WTC11 (cell line): ENCODE measurements at regions not wholly inside any gene's neighbourhood (a gene's known extent, or its start where the extent isn't known, plus 50 kb on each side); places are given as distances from the start of the nearest gene placed in this dataset.

Experiments used
- ATAC-seq: fragments of 200-7000 bp; cut with Tn5 transposase; 2 replicates; pipeline ENCODE4 v1.10.0; 2021; ENCODE audit warnings: mild to moderate bottlenecking, moderate library complexity
- CTCF ChIA-PET: fragments of 300-600 bp; sonication (Branson Sonifier 250); formaldehyde crosslinking; loops from one replicate; lab custom pipeline; 2021; ENCODE audit warnings: antibody characterized with exemption; lab: Charles Lee
- POLR2A ChIA-PET: fragments of 350-600 bp; sonication (Branson Sonifier 250); formaldehyde crosslinking; loops from one replicate; lab custom pipeline; 2021; ENCODE audit warnings: antibody characterized with exemption; lab: Charles Lee
- DNase-seq: peaks from one replicate; pipeline ENCODE4 v3.0.0; 2021; ENCODE audit warnings: low spot score
- H3K27ac Mint-ChIP-seq: 2 replicates; pipeline ENCODE4 v1.8.0; 2021; ENCODE audit warnings: mixed read lengths
- H3K27me3 Mint-ChIP-seq: 2 replicates; pipeline ENCODE4 v1.8.0; 2021; ENCODE audit warnings: low read depth, mild to moderate bottlenecking, moderate library complexity, mixed read lengths
- H3K36me3 Mint-ChIP-seq: 2 replicates; pipeline ENCODE4 v1.8.0; 2021; ENCODE audit warnings: mixed read lengths
- H3K4me1 Mint-ChIP-seq: 2 replicates; pipeline ENCODE4 v1.8.0; 2022; ENCODE audit warnings: mixed read lengths
- H3K4me3 Mint-ChIP-seq: 2 replicates; pipeline ENCODE4 v1.8.0; 2021; ENCODE audit warnings: mild to moderate bottlenecking, moderate library complexity, mixed read lengths
- H3K9me3 Mint-ChIP-seq: 2 replicates; pipeline ENCODE4 v1.8.0; 2021; ENCODE audit warnings: mixed read lengths
- NR1H2 ChIP-seq: sonication (generic); formaldehyde crosslinking; IDR thresholded peaks from 2 replicates; pipeline ENCODE4 v1.9.0; 2021; ENCODE audit warnings: mild to moderate bottlenecking, moderate library complexity, missing genetic modification reagents
- NR2C2 ChIP-seq: sonication (generic); formaldehyde crosslinking; IDR thresholded peaks from 2 replicates; pipeline ENCODE4 v1.8.0; 2022; ENCODE audit warnings: mild to moderate bottlenecking, missing genetic modification reagents
- NR3C1 ChIP-seq: sonication (generic); formaldehyde crosslinking; conservative IDR thresholded peaks from 2 replicates; pipeline ENCODE4 v1.8.1; 2023; ENCODE audit warnings: low read depth, mild to moderate bottlenecking, missing genetic modification reagents
- PRRX2 ChIP-seq: fragments of 250-450 bp; sonication (Bioruptor Pico); IDR thresholded peaks from 2 replicates; pipeline ENCODE4 v1.8.0; 2021; ENCODE audit warnings: mild to moderate bottlenecking
- SOX15 ChIP-seq: fragments of 250-450 bp; sonication (Bioruptor Pico); IDR thresholded peaks from 2 replicates; pipeline ENCODE4 v1.9.0; 2021; ENCODE audit warnings: mild to moderate bottlenecking
- TEAD1 ChIP-seq: sonication (generic); formaldehyde crosslinking; IDR thresholded peaks from 2 replicates; pipeline ENCODE4 v1.8.0; 2022; ENCODE audit warnings: mild to moderate bottlenecking, missing genetic modification reagents
- ZNF317 ChIP-seq: sonication (generic); formaldehyde crosslinking; IDR thresholded peaks from 2 replicates; pipeline ENCODE4 v1.8.1; 2023; ENCODE audit warnings: low read depth, mild to moderate bottlenecking, moderate library complexity, missing genetic modification reagents, borderline replicate concordance
- ZNF396 ChIP-seq: fragments of 250-450 bp; sonication (Bioruptor Pico); IDR thresholded peaks from 2 replicates; pipeline ENCODE4 v1.8.0; 2021; ENCODE audit warnings: mild to moderate bottlenecking, moderate library complexity, borderline replicate concordance
- TF ChIP-seq, protein P1 (sequence below): sonication (generic); formaldehyde crosslinking; IDR thresholded peaks from 2 replicates; pipeline ENCODE4 v1.8.1; 2022; ENCODE audit warnings: low read depth, mild to moderate bottlenecking, moderate library complexity, missing genetic modification reagents, borderline replicate concordance
- TF ChIP-seq, protein P2 (sequence below): sonication (generic); formaldehyde crosslinking; IDR thresholded peaks from 2 replicates; pipeline ENCODE4 v1.8.0; 2022; ENCODE audit warnings: missing genetic modification reagents
- TF ChIP-seq, protein P3 (sequence below): fragments of 250-450 bp; sonication (Bioruptor Pico); IDR thresholded peaks from 2 replicates; pipeline ENCODE4 v2.1.2; 2022; ENCODE audit warnings: mild to moderate bottlenecking, moderate library complexity
- TF ChIP-seq, protein P4 (sequence below): sonication (generic); formaldehyde crosslinking; IDR thresholded peaks from 2 replicates; pipeline ENCODE4 v1.8.1; 2022; ENCODE audit warnings: mild to moderate bottlenecking, missing genetic modification reagents, moderate library complexity, borderline replicate concordance
- TF ChIP-seq, protein P5 (sequence below): sonication (generic); formaldehyde crosslinking; IDR thresholded peaks from 2 replicates; pipeline ENCODE4 v1.8.0; 2023; ENCODE audit warnings: mild to moderate bottlenecking, missing genetic modification reagents
- TF ChIP-seq, protein P6 (sequence below): sonication (generic); formaldehyde crosslinking; IDR thresholded peaks from 2 replicates; pipeline ENCODE4 v1.8.0; 2023; ENCODE audit warnings: missing genetic modification reagents, mild to moderate bottlenecking, borderline replicate concordance
- TF ChIP-seq, protein P7 (sequence below): sonication (generic); formaldehyde crosslinking; conservative IDR thresholded peaks from 2 replicates; pipeline ENCODE4 v1.8.1; 2023; ENCODE audit warnings: mild to moderate bottlenecking, low read depth, missing genetic modification reagents, moderate library complexity

DNA sequence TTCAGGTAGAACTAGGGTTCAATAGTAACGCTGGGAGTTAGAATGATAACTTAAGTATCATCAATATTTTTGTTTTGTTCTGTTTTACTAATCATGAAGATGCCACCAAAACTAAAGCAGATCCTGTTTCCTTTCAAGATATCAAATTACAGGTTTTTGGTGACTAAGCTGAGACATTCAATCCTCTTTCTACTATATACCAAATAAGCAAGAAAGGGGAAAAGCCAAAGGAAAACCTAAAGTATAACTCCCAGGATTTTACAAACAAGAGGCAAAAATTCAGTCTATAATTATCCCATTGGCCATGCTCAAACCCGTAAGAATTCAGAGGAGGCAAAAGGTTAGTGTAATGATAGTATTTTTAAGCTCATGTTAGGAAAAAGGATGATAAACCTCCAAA lies 175.2 kb upstream of the CCDC150 start:
- H3K4me1 Mint-ChIP-seq = peaks cover 38% of the 10 kb centered on the region
- POLR2A ChIA-PET = no interaction called here
- peaks cover 4% of the 10 kb centered on the region; the same call in 1 of the 2 replicates for H3K9me3 Mint-ChIP-seq
- H3K36me3 Mint-ChIP-seq = no peaks in the 10 kb centered on the region
- DNase-seq (no peak), ATAC-seq (no peak)
- no peak overlapping the region for H3K27ac Mint-ChIP-seq
- CTCF ChIA-PET = no interaction called here
- no peaks in the 10 kb centered on the region for H3K27me3 Mint-ChIP-seq
- H3K4me3 Mint-ChIP-seq = no peak overlapping the region
- TF ChIP-seq SOX15 (CRISPR knock-in tag) (no peak), NR2C2 (CRISPR knock-in tag) (no peak), TEAD1 (CRISPR knock-in tag) (no peak), NR1H2 (no peak), ZNF317 (CRISPR knock-in tag) (no peak), NR3C1 (no peak), ZNF396 (CRISPR knock-in tag) (no peak), PRRX2 (no peak)
- TF ChIP-seq, protein P1, sequence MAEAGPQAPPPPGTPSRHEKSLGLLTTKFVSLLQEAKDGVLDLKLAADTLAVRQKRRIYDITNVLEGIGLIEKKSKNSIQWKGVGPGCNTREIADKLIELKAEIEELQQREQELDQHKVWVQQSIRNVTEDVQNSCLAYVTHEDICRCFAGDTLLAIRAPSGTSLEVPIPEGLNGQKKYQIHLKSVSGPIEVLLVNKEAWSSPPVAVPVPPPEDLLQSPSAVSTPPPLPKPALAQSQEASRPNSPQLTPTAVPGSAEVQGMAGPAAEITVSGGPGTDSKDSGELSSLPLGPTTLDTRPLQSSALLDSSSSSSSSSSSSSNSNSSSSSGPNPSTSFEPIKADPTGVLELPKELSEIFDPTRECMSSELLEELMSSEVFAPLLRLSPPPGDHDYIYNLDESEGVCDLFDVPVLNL (CRISPR knock-in tag) = no peak
- TF ChIP-seq, protein P2, sequence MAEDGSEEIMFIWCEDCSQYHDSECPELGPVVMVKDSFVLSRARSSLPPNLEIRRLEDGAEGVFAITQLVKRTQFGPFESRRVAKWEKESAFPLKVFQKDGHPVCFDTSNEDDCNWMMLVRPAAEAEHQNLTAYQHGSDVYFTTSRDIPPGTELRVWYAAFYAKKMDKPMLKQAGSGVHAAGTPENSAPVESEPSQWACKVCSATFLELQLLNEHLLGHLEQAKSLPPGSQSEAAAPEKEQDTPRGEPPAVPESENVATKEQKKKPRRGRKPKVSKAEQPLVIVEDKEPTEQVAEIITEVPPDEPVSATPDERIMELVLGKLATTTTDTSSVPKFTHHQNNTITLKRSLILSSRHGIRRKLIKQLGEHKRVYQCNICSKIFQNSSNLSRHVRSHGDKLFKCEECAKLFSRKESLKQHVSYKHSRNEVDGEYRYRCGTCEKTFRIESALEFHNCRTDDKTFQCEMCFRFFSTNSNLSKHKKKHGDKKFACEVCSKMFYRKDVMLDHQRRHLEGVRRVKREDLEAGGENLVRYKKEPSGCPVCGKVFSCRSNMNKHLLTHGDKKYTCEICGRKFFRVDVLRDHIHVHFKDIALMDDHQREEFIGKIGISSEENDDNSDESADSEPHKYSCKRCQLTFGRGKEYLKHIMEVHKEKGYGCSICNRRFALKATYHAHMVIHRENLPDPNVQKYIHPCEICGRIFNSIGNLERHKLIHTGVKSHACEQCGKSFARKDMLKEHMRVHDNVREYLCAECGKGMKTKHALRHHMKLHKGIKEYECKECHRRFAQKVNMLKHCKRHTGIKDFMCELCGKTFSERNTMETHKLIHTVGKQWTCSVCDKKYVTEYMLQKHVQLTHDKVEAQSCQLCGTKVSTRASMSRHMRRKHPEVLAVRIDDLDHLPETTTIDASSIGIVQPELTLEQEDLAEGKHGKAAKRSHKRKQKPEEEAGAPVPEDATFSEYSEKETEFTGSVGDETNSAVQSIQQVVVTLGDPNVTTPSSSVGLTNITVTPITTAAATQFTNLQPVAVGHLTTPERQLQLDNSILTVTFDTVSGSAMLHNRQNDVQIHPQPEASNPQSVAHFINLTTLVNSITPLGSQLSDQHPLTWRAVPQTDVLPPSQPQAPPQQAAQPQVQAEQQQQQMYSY = no peak
- TF ChIP-seq, protein P3, sequence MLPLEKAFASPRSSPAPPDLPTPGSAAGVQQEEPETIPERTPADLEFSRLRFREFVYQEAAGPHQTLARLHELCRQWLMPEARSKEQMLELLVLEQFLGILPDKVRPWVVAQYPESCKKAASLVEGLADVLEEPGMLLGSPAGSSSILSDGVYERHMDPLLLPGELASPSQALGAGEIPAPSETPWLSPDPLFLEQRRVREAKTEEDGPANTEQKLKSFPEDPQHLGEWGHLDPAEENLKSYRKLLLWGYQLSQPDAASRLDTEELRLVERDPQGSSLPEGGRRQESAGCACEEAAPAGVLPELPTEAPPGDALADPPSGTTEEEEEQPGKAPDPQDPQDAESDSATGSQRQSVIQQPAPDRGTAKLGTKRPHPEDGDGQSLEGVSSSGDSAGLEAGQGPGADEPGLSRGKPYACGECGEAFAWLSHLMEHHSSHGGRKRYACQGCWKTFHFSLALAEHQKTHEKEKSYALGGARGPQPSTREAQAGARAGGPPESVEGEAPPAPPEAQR (CRISPR knock-in tag) = no peak
- TF ChIP-seq, protein P4, sequence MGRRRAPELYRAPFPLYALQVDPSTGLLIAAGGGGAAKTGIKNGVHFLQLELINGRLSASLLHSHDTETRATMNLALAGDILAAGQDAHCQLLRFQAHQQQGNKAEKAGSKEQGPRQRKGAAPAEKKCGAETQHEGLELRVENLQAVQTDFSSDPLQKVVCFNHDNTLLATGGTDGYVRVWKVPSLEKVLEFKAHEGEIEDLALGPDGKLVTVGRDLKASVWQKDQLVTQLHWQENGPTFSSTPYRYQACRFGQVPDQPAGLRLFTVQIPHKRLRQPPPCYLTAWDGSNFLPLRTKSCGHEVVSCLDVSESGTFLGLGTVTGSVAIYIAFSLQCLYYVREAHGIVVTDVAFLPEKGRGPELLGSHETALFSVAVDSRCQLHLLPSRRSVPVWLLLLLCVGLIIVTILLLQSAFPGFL = no peak
- TF ChIP-seq, protein P5, sequence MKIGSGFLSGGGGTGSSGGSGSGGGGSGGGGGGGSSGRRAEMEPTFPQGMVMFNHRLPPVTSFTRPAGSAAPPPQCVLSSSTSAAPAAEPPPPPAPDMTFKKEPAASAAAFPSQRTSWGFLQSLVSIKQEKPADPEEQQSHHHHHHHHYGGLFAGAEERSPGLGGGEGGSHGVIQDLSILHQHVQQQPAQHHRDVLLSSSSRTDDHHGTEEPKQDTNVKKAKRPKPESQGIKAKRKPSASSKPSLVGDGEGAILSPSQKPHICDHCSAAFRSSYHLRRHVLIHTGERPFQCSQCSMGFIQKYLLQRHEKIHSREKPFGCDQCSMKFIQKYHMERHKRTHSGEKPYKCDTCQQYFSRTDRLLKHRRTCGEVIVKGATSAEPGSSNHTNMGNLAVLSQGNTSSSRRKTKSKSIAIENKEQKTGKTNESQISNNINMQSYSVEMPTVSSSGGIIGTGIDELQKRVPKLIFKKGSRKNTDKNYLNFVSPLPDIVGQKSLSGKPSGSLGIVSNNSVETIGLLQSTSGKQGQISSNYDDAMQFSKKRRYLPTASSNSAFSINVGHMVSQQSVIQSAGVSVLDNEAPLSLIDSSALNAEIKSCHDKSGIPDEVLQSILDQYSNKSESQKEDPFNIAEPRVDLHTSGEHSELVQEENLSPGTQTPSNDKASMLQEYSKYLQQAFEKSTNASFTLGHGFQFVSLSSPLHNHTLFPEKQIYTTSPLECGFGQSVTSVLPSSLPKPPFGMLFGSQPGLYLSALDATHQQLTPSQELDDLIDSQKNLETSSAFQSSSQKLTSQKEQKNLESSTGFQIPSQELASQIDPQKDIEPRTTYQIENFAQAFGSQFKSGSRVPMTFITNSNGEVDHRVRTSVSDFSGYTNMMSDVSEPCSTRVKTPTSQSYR (CRISPR knock-in tag) = no peak
- TF ChIP-seq, protein P6, sequence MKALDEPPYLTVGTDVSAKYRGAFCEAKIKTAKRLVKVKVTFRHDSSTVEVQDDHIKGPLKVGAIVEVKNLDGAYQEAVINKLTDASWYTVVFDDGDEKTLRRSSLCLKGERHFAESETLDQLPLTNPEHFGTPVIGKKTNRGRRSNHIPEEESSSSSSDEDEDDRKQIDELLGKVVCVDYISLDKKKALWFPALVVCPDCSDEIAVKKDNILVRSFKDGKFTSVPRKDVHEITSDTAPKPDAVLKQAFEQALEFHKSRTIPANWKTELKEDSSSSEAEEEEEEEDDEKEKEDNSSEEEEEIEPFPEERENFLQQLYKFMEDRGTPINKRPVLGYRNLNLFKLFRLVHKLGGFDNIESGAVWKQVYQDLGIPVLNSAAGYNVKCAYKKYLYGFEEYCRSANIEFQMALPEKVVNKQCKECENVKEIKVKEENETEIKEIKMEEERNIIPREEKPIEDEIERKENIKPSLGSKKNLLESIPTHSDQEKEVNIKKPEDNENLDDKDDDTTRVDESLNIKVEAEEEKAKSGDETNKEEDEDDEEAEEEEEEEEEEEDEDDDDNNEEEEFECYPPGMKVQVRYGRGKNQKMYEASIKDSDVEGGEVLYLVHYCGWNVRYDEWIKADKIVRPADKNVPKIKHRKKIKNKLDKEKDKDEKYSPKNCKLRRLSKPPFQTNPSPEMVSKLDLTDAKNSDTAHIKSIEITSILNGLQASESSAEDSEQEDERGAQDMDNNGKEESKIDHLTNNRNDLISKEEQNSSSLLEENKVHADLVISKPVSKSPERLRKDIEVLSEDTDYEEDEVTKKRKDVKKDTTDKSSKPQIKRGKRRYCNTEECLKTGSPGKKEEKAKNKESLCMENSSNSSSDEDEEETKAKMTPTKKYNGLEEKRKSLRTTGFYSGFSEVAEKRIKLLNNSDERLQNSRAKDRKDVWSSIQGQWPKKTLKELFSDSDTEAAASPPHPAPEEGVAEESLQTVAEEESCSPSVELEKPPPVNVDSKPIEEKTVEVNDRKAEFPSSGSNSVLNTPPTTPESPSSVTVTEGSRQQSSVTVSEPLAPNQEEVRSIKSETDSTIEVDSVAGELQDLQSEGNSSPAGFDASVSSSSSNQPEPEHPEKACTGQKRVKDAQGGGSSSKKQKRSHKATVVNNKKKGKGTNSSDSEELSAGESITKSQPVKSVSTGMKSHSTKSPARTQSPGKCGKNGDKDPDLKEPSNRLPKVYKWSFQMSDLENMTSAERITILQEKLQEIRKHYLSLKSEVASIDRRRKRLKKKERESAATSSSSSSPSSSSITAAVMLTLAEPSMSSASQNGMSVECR (CRISPR knock-in tag) = no peak
- TF ChIP-seq, protein P7, sequence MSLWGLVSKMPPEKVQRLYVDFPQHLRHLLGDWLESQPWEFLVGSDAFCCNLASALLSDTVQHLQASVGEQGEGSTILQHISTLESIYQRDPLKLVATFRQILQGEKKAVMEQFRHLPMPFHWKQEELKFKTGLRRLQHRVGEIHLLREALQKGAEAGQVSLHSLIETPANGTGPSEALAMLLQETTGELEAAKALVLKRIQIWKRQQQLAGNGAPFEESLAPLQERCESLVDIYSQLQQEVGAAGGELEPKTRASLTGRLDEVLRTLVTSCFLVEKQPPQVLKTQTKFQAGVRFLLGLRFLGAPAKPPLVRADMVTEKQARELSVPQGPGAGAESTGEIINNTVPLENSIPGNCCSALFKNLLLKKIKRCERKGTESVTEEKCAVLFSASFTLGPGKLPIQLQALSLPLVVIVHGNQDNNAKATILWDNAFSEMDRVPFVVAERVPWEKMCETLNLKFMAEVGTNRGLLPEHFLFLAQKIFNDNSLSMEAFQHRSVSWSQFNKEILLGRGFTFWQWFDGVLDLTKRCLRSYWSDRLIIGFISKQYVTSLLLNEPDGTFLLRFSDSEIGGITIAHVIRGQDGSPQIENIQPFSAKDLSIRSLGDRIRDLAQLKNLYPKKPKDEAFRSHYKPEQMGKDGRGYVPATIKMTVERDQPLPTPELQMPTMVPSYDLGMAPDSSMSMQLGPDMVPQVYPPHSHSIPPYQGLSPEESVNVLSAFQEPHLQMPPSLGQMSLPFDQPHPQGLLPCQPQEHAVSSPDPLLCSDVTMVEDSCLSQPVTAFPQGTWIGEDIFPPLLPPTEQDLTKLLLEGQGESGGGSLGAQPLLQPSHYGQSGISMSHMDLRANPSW (CRISPR knock-in tag) = no peak
